ENCODE measurements at regions not wholly inside any gene's neighbourhood (a gene's known extent, or its start where the extent isn't known, plus 50 kb on each side); places are given as distances from the start of the nearest gene placed in this dataset.
A peak's percentile ranks its signal among the peaks of the same experiment; 100 is the strongest.

DNA sequence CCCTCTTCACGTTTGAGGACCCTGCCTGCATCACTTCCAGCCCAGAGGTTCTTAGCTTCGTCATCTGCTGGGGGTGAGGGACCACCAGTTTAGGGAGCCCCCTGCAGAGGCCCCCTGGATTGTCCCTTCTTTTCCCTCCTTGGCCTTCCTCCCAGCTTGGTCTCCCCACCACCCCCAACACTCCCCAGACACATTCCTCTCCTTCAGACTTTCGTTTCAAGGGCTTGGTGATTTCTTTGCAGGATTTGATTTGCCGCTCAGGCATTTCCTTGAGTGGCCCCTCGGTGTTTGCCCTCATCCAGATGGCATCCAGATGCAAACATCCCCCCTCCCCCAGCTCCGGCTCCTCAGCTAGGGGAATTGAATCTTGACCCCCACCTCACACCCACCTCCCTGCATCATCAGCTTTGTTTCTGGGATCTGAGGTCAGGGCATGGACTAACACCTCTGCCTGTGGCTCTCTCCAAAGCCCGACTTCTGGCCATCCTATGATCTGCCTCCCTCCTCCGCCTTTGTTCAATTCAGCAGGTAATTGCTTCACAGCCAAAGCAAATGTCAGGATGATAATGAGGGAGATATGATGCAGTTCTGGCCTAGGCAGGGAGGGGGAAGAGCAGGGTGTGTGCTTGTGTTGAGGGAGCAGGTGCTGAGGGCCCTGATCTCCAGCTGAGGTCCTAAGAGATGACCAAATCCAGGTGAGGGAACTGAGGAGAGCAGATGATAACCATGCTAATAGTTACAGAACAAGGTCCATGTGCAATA, 141.5 kb downstream of the VEGFA start (continued):
- TF ChIP-seq, protein P1, sequence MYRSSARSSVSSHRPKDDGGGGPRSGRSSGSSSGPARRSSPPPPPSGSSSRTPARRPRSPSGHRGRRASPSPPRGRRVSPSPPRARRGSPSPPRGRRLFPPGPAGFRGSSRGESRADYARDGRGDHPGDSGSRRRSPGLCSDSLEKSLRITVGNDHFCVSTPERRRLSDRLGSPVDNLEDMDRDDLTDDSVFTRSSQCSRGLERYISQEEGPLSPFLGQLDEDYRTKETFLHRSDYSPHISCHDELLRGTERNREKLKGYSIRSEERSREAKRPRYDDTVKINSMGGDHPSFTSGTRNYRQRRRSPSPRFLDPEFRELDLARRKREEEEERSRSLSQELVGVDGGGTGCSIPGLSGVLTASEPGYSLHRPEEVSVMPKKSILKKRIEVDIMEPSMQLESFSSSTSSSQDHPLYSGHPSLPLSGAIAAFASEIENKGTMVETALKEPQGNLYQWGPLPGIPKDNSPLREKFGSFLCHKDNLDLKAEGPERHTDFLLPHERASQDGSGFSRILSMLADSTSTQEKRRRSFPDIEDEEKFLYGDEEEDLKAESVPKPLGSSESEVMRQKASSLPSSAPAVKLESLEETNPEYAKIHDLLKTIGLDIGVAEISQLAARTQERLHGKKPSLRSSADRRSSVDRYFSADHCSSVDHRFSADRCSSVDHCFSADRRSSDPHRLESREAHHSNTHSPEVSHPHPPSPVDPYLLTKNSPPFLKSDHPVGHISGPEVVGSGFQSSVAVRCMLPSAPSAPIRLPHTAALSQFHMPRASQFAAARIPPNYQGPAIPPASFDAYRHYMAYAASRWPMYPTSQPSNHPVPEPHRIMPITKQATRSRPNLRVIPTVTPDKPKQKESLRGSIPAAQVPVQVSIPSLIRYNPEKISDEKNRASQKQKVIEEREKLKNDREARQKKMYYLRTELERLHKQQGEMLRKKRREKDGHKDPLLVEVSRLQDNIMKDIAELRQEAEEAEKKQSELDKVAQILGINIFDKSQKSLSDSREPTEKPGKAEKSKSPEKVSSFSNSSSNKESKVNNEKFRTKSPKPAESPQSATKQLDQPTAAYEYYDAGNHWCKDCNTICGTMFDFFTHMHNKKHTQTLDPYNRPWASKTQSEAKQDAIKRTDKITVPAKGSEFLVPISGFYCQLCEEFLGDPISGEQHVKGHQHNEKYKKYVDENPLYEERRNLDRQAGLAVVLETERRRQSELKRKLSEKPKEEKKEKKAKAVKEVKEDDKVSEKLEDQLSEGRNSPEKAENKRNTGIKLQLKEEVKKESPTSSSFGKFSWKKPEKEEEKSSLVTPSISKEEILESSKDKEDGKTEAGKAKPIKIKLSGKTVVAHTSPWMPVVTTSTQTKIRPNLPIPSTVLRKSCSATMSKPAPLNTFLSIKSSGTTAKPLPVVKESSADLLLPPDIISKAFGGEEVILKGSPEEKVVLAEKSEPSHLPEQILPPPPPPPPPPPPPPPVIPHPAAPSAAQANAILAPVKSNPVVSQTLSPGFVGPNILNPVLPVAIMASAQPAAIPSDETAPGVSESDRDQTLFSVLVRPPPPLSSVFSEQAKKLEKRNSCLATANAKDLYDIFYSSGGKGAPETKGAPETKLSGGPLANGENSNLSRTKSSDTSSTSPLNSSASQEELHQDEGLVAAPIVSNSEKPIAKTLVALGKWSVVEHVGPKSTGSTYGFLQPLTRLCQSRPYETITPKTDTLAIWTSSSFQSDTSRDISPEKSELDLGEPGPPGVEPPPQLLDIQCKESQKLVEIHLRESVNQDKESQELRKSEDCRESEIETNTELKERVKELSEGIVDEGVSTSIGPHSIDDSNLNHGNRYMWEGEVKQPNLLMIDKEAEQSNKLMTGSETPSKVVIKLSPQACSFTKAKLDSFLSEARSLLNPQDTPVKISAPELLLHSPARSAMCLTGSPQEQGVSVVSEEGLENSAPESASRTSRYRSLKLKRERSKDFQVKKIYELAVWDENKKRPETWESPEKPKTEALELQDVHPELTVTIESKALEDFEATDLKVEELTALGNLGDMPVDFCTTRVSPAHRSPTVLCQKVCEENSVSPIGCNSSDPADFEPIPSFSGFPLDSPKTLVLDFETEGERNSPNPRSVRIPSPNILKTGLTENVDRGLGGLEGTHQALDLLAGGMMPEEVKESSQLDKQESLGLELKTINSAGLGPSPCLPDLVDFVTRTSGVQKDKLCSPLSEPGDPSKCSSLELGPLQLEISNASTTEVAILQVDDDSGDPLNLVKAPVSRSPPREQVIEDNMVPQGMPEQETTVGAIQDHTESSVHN (IDR thresholded peaks at IDR 0.05; ENCODE audit: borderline replicate concordance in 1 of 2, low read depth in 1 of 2): peak in 1 of 2 experiments; percentile 17; a peak in 1 of 4 replicates
- TF ChIP-seq BACH1 (tag; IDR thresholded peaks at IDR 0.05) (peak; percentile 23), PRPF4 (IDR thresholded peaks at IDR 0.05; ENCODE audit: insufficient read depth, low read depth, low read length, poor library complexity, severe bottlenecking) (no peak)
- TF ChIP-seq, protein P2, sequence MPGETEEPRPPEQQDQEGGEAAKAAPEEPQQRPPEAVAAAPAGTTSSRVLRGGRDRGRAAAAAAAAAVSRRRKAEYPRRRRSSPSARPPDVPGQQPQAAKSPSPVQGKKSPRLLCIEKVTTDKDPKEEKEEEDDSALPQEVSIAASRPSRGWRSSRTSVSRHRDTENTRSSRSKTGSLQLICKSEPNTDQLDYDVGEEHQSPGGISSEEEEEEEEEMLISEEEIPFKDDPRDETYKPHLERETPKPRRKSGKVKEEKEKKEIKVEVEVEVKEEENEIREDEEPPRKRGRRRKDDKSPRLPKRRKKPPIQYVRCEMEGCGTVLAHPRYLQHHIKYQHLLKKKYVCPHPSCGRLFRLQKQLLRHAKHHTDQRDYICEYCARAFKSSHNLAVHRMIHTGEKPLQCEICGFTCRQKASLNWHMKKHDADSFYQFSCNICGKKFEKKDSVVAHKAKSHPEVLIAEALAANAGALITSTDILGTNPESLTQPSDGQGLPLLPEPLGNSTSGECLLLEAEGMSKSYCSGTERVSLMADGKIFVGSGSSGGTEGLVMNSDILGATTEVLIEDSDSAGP (CRISPR knock-in tag; IDR thresholded peaks at IDR 0.05): no peak
- TF ChIP-seq, protein P3, sequence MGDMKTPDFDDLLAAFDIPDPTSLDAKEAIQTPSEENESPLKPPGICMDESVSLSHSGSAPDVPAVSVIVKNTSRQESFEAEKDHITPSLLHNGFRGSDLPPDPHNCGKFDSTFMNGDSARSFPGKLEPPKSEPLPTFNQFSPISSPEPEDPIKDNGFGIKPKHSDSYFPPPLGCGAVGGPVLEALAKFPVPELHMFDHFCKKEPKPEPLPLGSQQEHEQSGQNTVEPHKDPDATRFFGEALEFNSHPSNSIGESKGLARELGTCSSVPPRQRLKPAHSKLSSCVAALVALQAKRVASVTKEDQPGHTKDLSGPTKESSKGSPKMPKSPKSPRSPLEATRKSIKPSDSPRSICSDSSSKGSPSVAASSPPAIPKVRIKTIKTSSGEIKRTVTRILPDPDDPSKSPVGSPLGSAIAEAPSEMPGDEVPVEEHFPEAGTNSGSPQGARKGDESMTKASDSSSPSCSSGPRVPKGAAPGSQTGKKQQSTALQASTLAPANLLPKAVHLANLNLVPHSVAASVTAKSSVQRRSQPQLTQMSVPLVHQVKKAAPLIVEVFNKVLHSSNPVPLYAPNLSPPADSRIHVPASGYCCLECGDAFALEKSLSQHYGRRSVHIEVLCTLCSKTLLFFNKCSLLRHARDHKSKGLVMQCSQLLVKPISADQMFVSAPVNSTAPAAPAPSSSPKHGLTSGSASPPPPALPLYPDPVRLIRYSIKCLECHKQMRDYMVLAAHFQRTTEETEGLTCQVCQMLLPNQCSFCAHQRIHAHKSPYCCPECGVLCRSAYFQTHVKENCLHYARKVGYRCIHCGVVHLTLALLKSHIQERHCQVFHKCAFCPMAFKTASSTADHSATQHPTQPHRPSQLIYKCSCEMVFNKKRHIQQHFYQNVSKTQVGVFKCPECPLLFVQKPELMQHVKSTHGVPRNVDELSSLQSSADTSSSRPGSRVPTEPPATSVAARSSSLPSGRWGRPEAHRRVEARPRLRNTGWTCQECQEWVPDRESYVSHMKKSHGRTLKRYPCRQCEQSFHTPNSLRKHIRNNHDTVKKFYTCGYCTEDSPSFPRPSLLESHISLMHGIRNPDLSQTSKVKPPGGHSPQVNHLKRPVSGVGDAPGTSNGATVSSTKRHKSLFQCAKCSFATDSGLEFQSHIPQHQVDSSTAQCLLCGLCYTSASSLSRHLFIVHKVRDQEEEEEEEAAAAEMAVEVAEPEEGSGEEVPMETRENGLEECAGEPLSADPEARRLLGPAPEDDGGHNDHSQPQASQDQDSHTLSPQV (IDR thresholded peaks at IDR 0.05): peak; percentile 31; the same call in 1 of the 2 replicates

Data from K562 (cell line).